ENCODE measurements at regions not wholly inside any gene's neighbourhood (a gene's known extent, or its start where the extent isn't known, plus 50 kb on each side); places are given as distances from the start of the nearest gene placed in this dataset.

- TF ChIP-seq SUZ12 (IDR thresholded peaks at IDR 0.05) (no peak), PKNOX1 (IDR thresholded peaks at IDR 0.05) (no peak), BHLHE40 (IDR thresholded peaks at IDR 0.05; ENCODE audit: borderline replicate concordance) (no peak), FOXA1 (IDR thresholded peaks at IDR 0.05) (no peak), ELF4 (IDR thresholded peaks at IDR 0.05) (no peak), SP1 (IDR thresholded peaks at IDR 0.05) (no peak), NFRKB (IDR thresholded peaks at IDR 0.05) (no peak), ARNT (IDR thresholded peaks at IDR 0.05) (no peak)
These were observed 136.2 kb upstream of the ARHGAP28 start for GRCh38 chr18:6593142-6593885.

Data from HEK293T (cell line).